Stimulated activated CD4-positive, alpha-beta T cell treated with anti-CD3 and anti-CD28 coated beads, Interleukin-12 subunit alpha, Interleukin-12 subunit beta, amount 100 ng/mL, for 24 hours (primary cell): ENCODE measurements at regions not wholly inside any gene's neighbourhood (a gene's known extent, or its start where the extent isn't known, plus 50 kb on each side); places are given as distances from the start of the nearest gene placed in this dataset.
A peak's percentile ranks its signal among the peaks of the same experiment; 100 is the strongest.
"Not testable (repeated sequence)": the region's sequence is repeated elsewhere in the genome, so short reads cannot be mapped to it uniquely, and the experiment has no call there.

Source experiments
- DNase-seq, 2 experiments: peaks; one replicate each; pipeline ENCODE4 v3.0.0-alpha.2; 2020; ENCODE audit warnings: low read depth in 2 of 2

- no peak for DNase-seq
These were observed 416.3 kb upstream of the GBE1 start for GRCh38 chr3:82177774-82178173.

DNA sequence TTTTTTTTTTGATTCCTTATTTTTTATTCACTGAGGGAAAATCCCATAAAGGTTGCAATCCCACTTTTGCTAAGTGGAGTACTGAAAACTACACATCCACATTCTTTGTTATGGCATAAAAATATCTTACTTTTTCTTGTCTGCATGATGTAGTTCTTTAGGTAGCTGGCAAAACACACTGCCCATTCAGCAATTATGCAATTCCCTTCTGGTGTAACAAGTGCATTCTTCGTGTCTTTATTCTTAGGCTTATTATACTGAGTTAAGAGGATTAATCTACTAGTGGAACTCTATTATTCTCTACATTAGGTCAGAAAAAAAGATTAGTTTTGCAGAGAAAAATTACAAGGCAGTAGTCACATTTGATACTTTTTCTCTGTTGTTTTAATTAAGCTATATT, 403.8 kb upstream of the GBE1 start:
- no peak for DNase-seq

GRCh38 chr3:82163907-82164520, 402.6 kb upstream of the GBE1 start:
- no peak for DNase-seq

- no peak for DNase-seq
These were observed 396.5 kb upstream of the GBE1 start for GRCh38 chr3:82157952-82158351.

GRCh38 chr3:82153892-82154291, 392.4 kb upstream of the GBE1 start:
- not testable (repeated sequence) for DNase-seq

- no peak for DNase-seq
These were observed 384.3 kb upstream of the GBE1 start for GRCh38 chr3:82145742-82146141.

- DNase-seq = no peak
These were observed 383.4 kb upstream of the GBE1 start for GRCh38 chr3:82144811-82145210.

DNA sequence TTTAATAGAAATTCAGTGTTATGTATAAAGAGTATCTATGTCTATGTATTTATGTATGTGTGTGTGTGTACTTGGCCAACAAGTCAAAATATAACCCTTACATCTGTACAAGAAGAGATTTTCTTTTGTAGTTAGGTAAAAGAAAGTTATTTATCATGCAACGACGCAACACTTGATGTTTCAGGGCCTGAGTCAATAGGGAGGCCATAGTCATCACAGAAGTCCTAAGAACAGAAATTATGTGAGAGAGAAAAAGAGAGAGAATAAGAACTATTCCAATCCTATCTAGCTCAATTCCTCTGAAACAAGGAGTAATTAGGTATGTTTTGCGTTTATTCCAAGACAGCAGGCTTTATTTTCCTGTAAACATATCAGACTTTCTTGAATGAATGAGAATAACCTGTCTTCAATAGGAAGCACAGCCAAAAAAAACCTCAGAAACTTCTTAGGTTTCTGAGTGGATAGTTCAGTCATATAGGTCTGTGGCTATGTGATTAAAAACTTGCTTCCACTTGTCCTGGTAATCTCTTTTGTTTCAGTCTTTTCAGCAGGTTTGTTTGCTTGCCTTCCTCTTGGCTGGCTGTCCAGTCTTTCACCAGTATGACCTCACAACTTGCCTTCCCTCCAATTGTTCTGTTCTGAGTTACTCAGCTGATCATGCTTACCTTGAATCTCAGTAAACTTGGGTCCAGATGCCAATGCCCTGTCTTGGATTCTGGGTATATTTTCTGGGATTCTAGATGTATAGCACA, 382.4 kb upstream of the GBE1 start:
- no peak for DNase-seq

DNA sequence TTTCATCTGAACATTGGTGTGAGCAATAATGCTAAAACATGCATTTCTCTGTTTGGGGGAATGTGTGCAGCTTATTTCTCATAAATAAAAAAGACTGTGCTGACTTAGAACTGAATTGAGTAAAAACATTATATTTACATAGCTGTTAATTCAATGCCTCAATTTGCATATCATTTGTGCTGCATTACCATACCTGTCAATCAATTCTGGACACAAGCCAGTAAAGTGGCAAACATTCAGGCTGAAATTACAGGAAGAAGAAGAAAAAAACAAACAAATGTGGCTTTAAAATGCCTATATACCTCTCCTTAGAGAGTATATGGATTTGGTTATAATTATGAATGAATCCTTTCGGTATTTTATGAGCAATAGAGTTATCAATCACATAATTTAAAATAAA, 380.1 kb upstream of the GBE1 start:
- no peak for DNase-seq

GRCh38 chr3:82137861-82138260, 376.4 kb upstream of the GBE1 start:
- DNase-seq = no peak

DNA sequence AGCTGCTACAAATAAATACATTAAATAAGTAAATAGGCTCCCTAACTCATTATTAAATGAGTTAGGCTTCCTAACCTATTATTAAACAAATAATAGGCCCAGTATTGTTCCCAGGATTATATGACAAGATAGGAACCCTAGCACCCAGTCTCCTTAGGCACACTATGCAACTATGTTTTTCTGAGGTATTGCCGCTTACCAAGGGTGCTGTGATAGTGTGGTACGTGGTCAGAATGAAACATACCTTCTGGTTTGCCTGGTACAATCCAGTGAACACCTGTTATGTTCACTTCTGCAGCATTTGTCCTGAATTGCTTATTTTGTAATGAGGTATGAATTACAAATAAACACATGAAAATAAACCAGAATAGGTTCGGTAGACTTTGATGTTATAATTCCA, 375.6 kb upstream of the GBE1 start:
- no peak for DNase-seq

- peak in 1 of 2 experiments; percentile 28 for DNase-seq
These were observed 371.7 kb upstream of the GBE1 start for GRCh38 chr3:82133070-82133606.

DNA sequence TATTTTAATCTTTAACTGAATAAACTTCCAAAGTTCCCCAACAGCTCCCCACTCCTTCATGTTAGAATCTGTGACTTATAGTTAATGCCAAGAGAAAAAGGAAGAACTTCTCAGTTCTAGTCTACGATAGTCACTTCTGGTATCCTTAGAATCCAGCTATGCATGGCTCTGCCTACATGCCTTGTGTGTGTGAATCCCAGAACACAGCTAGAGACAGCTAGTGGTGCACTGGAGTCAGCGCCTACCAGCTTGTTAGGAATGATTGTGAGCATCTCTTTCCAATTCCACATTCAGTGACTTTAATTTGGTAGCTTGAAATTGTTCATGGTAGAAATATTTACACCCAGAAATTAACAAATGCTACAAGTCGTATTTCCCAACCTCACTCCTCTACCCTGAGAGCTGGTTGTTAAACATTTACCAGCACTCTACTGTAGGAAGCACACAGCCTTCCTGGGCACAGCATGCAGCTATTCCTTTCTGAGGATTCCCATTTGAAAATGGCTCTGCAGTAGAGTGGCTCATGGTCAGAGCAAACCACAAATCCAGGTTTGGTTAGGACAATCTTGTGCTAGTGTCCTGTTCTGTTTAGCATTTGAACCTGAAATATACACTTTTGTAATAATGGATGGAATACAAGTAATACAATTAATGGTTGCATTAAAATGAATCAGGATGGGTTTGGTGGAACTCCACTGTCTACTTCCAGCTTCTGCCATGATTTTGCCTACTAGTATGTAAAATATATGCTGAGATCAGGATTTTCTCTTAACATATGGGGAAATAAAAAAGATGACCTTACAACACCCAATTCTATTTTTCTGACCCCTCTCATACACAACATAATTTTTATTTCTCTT, 371.0 kb upstream of the GBE1 start:
- no peak for DNase-seq

DNA sequence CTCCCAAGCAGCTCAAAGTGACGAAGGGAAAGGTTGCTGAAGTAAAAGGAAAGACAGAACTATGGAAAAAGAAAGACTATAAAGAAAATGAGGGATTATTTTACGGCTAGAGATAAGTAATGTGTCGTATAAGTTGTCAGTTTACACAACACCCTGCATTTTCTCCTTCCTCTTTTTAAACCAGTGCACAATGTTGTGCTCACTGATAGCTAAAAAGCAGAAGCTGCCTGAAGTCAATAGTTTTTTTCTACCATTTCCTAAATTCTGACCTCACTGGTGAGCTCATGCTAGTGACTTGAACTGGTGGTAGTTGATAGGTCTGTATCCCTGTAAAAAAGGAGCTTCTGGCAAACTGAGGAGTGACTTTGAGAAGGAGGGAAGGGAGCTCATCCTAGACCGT, 368.6 kb upstream of the GBE1 start:
- no peak for DNase-seq

GRCh38 chr3:82129221-82129801, 367.9 kb upstream of the GBE1 start:
- DNase-seq = no peak

GRCh38 chr3:82128271-82128670, 366.8 kb upstream of the GBE1 start:
- DNase-seq = no peak

DNA sequence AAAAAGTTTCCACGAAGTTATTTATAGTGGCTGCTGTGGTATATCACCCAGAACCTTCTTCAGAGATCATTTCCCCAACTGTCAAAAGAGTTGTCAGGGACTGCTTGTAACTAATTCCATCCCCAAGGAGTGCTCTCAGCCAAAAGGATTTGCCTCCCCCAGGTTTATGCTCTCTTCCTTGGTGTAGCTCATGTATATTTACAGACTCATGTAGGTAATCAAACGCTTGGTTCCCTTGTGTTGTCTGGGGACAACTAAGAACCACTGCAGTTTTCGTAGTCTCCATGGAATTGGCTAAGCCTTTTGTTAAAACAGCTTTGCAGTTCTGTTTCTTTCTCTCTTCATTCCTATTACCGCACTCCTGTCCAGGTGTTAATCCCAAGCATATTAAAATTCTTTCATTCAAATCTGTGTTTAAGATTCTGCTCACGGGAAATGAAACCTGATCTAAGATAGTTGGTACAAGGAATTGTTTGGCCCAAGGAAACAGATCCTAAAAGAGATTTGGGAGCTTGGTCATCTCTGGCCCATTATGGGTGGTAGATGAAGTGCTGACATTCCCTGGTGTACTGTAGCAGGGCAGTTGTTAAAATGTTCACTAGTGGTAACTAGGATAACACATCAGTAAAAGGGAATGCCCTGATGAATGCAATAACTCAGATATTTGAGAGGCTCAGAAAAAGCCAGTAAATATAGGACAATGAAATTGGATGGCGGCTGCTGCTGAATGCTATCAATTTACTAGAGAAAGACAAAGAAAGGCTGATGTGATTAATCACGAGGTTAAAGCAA, 361.3 kb upstream of the GBE1 start:
- DNase-seq = no peak

DNA sequence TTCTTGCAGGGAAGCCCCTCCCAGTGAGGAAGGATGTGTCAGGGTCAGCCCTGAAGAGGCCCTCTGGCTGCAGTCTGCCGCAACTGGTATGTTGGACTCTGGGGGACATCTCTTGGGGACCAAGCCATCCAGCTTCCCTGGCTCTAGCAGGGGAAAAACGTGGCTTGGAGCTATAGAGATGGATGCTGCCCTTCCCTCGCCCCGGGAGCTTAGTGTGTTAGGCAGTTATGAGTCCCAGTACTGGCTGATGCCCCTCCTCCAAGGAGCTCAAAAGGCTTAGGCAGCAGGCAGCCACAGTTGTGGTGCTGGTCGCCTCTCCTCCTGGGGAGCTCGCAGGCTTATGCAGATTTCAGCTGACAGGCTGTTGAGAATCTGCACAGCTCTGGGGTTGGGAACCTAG, 353.1 kb upstream of the GBE1 start:
- no peak for DNase-seq

GRCh38 chr3:82110721-82111120, 349.3 kb upstream of the GBE1 start:
- not testable (repeated sequence) for DNase-seq

DNA sequence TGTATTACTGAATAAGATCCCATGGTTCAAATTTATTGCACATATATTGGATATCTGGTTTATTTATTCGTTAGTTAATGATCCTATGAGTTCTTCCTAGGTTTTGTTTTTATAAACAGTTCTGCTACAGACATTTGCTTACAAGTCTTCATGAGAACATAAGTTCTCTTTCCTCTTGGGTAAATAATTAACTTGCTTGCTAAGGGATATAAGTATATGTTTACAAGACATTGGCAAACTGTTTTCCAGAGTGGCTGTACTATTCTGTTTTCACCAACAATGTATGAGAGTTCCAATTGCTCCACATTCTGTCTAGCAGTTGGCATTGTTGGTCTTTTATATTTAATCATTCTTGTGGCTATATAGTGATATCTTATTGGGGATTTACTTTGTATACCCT, 341.8 kb upstream of the GBE1 start:
- no peak for DNase-seq

- no peak for DNase-seq
These were observed 338.9 kb upstream of the GBE1 start for GRCh38 chr3:82100378-82100777.
